ENCODE measurements at regions not wholly inside any gene's neighbourhood (a gene's known extent, or its start where the extent isn't known, plus 50 kb on each side); places are given as distances from the start of the nearest gene placed in this dataset.

GRCh38 chr2:195477248-195477995 is 179.6 kb upstream of the SLC39A10 start:
- H3K4me3 ChIP-seq (ENCODE audit: low read depth, low read length): no peak overlapping the region
- DNase-seq (ENCODE audit: low read depth): peak; percentile 88
- TF ChIP-seq CTCF (conservative IDR thresholded peaks at IDR 0.05; ENCODE audit: low read depth, low read length): no peak

- H3K4me3 ChIP-seq (ENCODE audit: low read depth, low read length): no peak overlapping the region
- DNase-seq (ENCODE audit: low read depth): no peak
- no peak for TF ChIP-seq CTCF (conservative IDR thresholded peaks at IDR 0.05; ENCODE audit: low read depth, low read length)
Measured at GRCh38 chr2:195475336-195475735, 181.7 kb upstream of the SLC39A10 start.

GRCh38 chr2:195473862-195474261 is 183.2 kb upstream of the SLC39A10 start:
- no peak overlapping the region for H3K4me3 ChIP-seq (ENCODE audit: low read depth, low read length)
- no peak for DNase-seq (ENCODE audit: low read depth)
- no peak for TF ChIP-seq CTCF (conservative IDR thresholded peaks at IDR 0.05; ENCODE audit: low read depth, low read length)

- no peak overlapping the region for H3K4me3 ChIP-seq (ENCODE audit: low read depth, low read length)
- no peak for TF ChIP-seq CTCF (conservative IDR thresholded peaks at IDR 0.05; ENCODE audit: low read depth, low read length)
- DNase-seq (ENCODE audit: low read depth): no peak
Measured at GRCh38 chr2:195472501-195473234, 184.4 kb upstream of the SLC39A10 start.

GRCh38 chr2:195471807-195472206 is 185.2 kb upstream of the SLC39A10 start:
- no peak overlapping the region for H3K4me3 ChIP-seq (ENCODE audit: low read depth, low read length)
- DNase-seq (ENCODE audit: low read depth): no peak
- TF ChIP-seq CTCF (conservative IDR thresholded peaks at IDR 0.05; ENCODE audit: low read depth, low read length): no peak

- DNase-seq (ENCODE audit: low read depth): no peak
- TF ChIP-seq CTCF (conservative IDR thresholded peaks at IDR 0.05; ENCODE audit: low read depth, low read length): no peak
- no peak overlapping the region for H3K4me3 ChIP-seq (ENCODE audit: low read depth, low read length)
Measured at GRCh38 chr2:195471163-195471562, 185.9 kb upstream of the SLC39A10 start.

Measured in choroid plexus epithelial cell (primary cell).